Neural cell (in vitro differentiated cells): ENCODE measurements at regions not wholly inside any gene's neighbourhood (a gene's known extent, or its start where the extent isn't known, plus 50 kb on each side); places are given as distances from the start of the nearest gene placed in this dataset.

ENCODE experiments used
- H2AFZ ChIP-seq: fragments of 200-600, 300-800 bp; sonication (generic), shearing (Covaris generic); 2 replicates; pipeline ENCODE4 v1.6.0; 2014; ENCODE audit warnings: low read depth, mild to moderate bottlenecking, antibody characterized with exemption, low read length, moderate library complexity
- H3F3A ChIP-seq: fragments of 200-600 bp; shearing (Covaris generic); 2 replicates; pipeline ENCODE4 v1.6.1; 2016; ENCODE audit warnings: mild to moderate bottlenecking, moderate library complexity, mixed read lengths, antibody characterized with exemption, low read length; ENCODE audit not compliant: insufficient read depth, poor library complexity, severe bottlenecking
- H3K27ac ChIP-seq: fragments of 200-600, 300-800 bp; sonication (generic), shearing (Covaris generic); 2 replicates; pipeline ENCODE4 v1.5.1; 2014; ENCODE audit warnings: mild to moderate bottlenecking, low read length, moderate library complexity
- H3K27me3 ChIP-seq: fragments of 300-800, 200-600 bp; sonication (generic), shearing (Covaris generic); 2 replicates; pipeline ENCODE4 v1.6.0; 2014; ENCODE audit warnings: mild to moderate bottlenecking, low read depth, low read length, moderate library complexity; ENCODE audit not compliant: insufficient read depth
- H3K36me3 ChIP-seq: fragments of 300-800, 200-600 bp; sonication (generic), shearing (Covaris generic); 2 replicates; pipeline ENCODE4 v1.5.1; 2014; ENCODE audit warnings: mild to moderate bottlenecking, antibody characterized with exemption, low read length, moderate library complexity; ENCODE audit not compliant: insufficient read depth
- H3K4me2 ChIP-seq: fragments of 300-800, 200-600 bp; sonication (generic), shearing (Covaris generic); 2 replicates; pipeline ENCODE4 v1.6.0; 2014; ENCODE audit warnings: mild to moderate bottlenecking, low read length
- H3K4me3 ChIP-seq: fragments of 300-800, 200-600 bp; sonication (generic), shearing (Covaris generic); 2 replicates; pipeline ENCODE4 v1.5.1; 2014; ENCODE audit warnings: mild to moderate bottlenecking, low read length, moderate library complexity
- H3K79me2 ChIP-seq: fragments of 200-600 bp; shearing (Covaris generic); replicated peaks from 2 replicates; pipeline ENCODE4 v1.6.0; 2014; ENCODE audit warnings: mild to moderate bottlenecking, low read length, moderate library complexity; ENCODE audit not compliant: insufficient read depth
- H3K9ac ChIP-seq: fragments of 300-800, 200-600 bp; sonication (generic), shearing (Covaris generic); 2 replicates; pipeline ENCODE4 v1.6.1; 2016; ENCODE audit warnings: mild to moderate bottlenecking, low read length, mixed read lengths
- H3K9me2 ChIP-seq: fragments of 200-600 bp; shearing (Covaris generic); 2 replicates; pipeline ENCODE4 v1.6.1; 2016; ENCODE audit warnings: mild to moderate bottlenecking, low read length, mixed read lengths; ENCODE audit not compliant: insufficient read depth
- H3K9me3 ChIP-seq: fragments of 200-600, 300-800 bp; sonication (generic), shearing (Covaris generic); 2 replicates; pipeline ENCODE4 v1.6.1; 2016; ENCODE audit warnings: mild to moderate bottlenecking, mixed run types, low read length, moderate library complexity, mixed read lengths
- H4K20me1 ChIP-seq: fragments of 200-600 bp; shearing (Covaris generic); 2 replicates; pipeline ENCODE4 v1.6.1; 2016; ENCODE audit warnings: mild to moderate bottlenecking, mixed run types; ENCODE audit not compliant: insufficient read depth
- EP300 ChIP-seq: fragments of 450-650 bp; conservative IDR thresholded peaks from 2 replicates; pipeline ENCODE4 v1.6.1; 2014; ENCODE audit warnings: antibody characterized with exemption, mild to moderate bottlenecking, moderate library complexity; ENCODE audit not compliant: poor library complexity, severe bottlenecking
- EZH2 ChIP-seq: fragments of 200-600, 300-800 bp; shearing (Covaris generic), sonication (generic); IDR thresholded peaks from 2 replicates; pipeline ENCODE4 v1.6.1; 2014; ENCODE audit warnings: antibody characterized with exemption, low read length, borderline replicate concordance, mild to moderate bottlenecking; ENCODE audit not compliant: insufficient read depth, poor library complexity, severe bottlenecking
- MXI1 ChIP-seq: fragments of 450-650 bp; conservative IDR thresholded peaks from 2 replicates; pipeline ENCODE4 v1.6.1; 2014; ENCODE audit warnings: antibody characterized with exemption, mild to moderate bottlenecking; ENCODE audit not compliant: poor library complexity, severe bottlenecking
- POLR2AphosphoS5 ChIP-seq: IDR thresholded peaks from 2 replicates; pipeline ENCODE4 v1.6.1; 2012
- RAD21 ChIP-seq: fragments of 450-650 bp; conservative IDR thresholded peaks from 2 replicates; pipeline ENCODE4 v1.6.1; 2014; ENCODE audit warnings: antibody characterized with exemption, mild to moderate bottlenecking, moderate library complexity
- REST ChIP-seq: IDR thresholded peaks from 2 replicates; pipeline ENCODE4 v1.6.1; 2012; ENCODE audit warnings: borderline replicate concordance
- SMC3 ChIP-seq: fragments of 450-650 bp; conservative IDR thresholded peaks from 2 replicates; pipeline ENCODE4 v1.6.1; 2014; ENCODE audit warnings: antibody characterized with exemption, mild to moderate bottlenecking, moderate library complexity; ENCODE audit not compliant: poor library complexity
- TAF1 ChIP-seq: IDR thresholded peaks from 2 replicates; pipeline ENCODE4 v1.6.1; 2012; ENCODE audit warnings: low read depth
- TF ChIP-seq, protein P1 (sequence below): fragments of 450-650 bp; IDR thresholded peaks from 2 replicates; pipeline ENCODE4 v1.5.1; 2014; ENCODE audit warnings: antibody characterized with exemption, mild to moderate bottlenecking, moderate library complexity; ENCODE audit not compliant: poor library complexity, severe bottlenecking

- H3K27me3 ChIP-seq, result peaks cover 15% of the 10 kb centered on the region
- H3K9me2 ChIP-seq, result no peaks in the 10 kb centered on the region
- H4K20me1 ChIP-seq, result no peaks in the 10 kb centered on the region
- no peak overlapping the region for H3K9ac ChIP-seq
- no peaks in the 10 kb centered on the region for H3K79me2 ChIP-seq
- no peak for TF ChIP-seq EZH2
- TF ChIP-seq, protein P1, sequence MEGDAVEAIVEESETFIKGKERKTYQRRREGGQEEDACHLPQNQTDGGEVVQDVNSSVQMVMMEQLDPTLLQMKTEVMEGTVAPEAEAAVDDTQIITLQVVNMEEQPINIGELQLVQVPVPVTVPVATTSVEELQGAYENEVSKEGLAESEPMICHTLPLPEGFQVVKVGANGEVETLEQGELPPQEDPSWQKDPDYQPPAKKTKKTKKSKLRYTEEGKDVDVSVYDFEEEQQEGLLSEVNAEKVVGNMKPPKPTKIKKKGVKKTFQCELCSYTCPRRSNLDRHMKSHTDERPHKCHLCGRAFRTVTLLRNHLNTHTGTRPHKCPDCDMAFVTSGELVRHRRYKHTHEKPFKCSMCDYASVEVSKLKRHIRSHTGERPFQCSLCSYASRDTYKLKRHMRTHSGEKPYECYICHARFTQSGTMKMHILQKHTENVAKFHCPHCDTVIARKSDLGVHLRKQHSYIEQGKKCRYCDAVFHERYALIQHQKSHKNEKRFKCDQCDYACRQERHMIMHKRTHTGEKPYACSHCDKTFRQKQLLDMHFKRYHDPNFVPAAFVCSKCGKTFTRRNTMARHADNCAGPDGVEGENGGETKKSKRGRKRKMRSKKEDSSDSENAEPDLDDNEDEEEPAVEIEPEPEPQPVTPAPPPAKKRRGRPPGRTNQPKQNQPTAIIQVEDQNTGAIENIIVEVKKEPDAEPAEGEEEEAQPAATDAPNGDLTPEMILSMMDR, result no peak
- TF ChIP-seq POLR2AphosphoS5, result no peak
- TF ChIP-seq TAF1, result no peak
- TF ChIP-seq EP300, result no peak
- TF ChIP-seq MXI1, result no peak
- TF ChIP-seq REST, result no peak
- TF ChIP-seq RAD21, result no peak
- TF ChIP-seq SMC3, result no peak
- H2AFZ ChIP-seq, result no peak overlapping the region
- no peak overlapping the region for H3K27ac ChIP-seq
- H3K4me2 ChIP-seq, result no peak overlapping the region
- no peaks in the 10 kb centered on the region for H3K9me3 ChIP-seq
- H3F3A ChIP-seq, result no peaks in the 10 kb centered on the region
- H3K4me3 ChIP-seq, result no peak overlapping the region
- no peaks in the 10 kb centered on the region for H3K36me3 ChIP-seq
These were observed 69.0 kb upstream of the CAPRIN2 start for GRCh38 chr12:30823764-30824163.

GRCh38 chr12:30823156-30823699, 68.5 kb upstream of the CAPRIN2 start:
- Histone ChIP-seq H3K4me2 (no peak overlapping the region), H3K36me3 (no peaks in the 10 kb centered on the region), H3K9me2 (no peaks in the 10 kb centered on the region), H3K27ac (no peak overlapping the region), H3K27me3 (peaks cover 15% of the 10 kb centered on the region), H3K4me3 (no peak overlapping the region), H3K9me3 (no peaks in the 10 kb centered on the region), H3K9ac (no peak overlapping the region), H2AFZ (no peak overlapping the region), H4K20me1 (no peaks in the 10 kb centered on the region), H3K79me2 (no peaks in the 10 kb centered on the region), H3F3A (no peaks in the 10 kb centered on the region)
- TF ChIP-seq RAD21, result no peak
- TF ChIP-seq REST, result no peak
- no peak for TF ChIP-seq SMC3
- no peak for TF ChIP-seq POLR2AphosphoS5
- no peak for TF ChIP-seq EP300
- no peak for TF ChIP-seq TAF1
- TF ChIP-seq, protein P1, result no peak
- TF ChIP-seq MXI1, result no peak
- no peak for TF ChIP-seq EZH2
